Activated naive CD4-positive, alpha-beta T cell treated with anti-CD3 and anti-CD28 coated beads, Interleukin-2, amount 50 U/mL, for 16 hours (primary cell): ENCODE measurements at regions not wholly inside any gene's neighbourhood (a gene's known extent, or its start where the extent isn't known, plus 50 kb on each side); places are given as distances from the start of the nearest gene placed in this dataset.
"Not testable (repeated sequence)": the region's sequence is repeated elsewhere in the genome, so short reads cannot be mapped to it uniquely, and the experiment has no call there.

ENCODE experiments used
- DNase-seq: peaks from one replicate; pipeline ENCODE4 v3.0.0-alpha.2; 2020

- DNase-seq, result not testable (repeated sequence)
These were observed 177.7 kb downstream of the OR4F29 start for GRCh38 chr1:273772-274171.

- DNase-seq, result peak; percentile 68
These were observed 183.7 kb downstream of the OR4F29 start for GRCh38 chr1:267815-268214.
